ENCODE measurements at regions not wholly inside any gene's neighbourhood (a gene's known extent, or its start where the extent isn't known, plus 50 kb on each side); places are given as distances from the start of the nearest gene placed in this dataset.

DNA sequence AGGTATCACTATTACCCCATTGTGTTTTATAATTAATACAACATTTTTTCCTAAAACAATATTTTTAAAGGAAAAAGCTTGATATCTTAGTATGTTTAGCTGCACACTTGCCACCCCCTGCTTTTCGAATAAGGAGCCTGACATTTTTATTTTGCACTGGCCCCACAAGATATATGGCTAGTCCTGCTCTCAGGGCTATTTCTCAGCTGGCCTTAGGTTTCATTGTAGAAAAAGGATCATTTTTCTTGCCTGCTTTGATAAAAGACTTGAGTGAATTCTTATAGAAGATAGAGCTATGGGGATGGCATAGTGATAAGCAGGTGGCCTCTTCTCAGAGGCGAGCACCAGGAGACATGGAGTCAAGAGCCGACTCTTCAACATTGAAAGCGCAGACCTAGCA, 167.0 kb downstream of the FAM78B start:
- DNase-seq: no peak
- Histone ChIP-seq H3K4me1 (peaks cover 7% of the 10 kb centered on the region; the same call in 1 of the 2 replicates), H3K9me3 (no peaks in the 10 kb centered on the region), H3K4me3 (ENCODE audit: low read depth, low read length) (no peak overlapping the region), H3K36me3 (no peaks in the 10 kb centered on the region), H3K27me3 (no peaks in the 10 kb centered on the region)
- TF ChIP-seq, protein P1, sequence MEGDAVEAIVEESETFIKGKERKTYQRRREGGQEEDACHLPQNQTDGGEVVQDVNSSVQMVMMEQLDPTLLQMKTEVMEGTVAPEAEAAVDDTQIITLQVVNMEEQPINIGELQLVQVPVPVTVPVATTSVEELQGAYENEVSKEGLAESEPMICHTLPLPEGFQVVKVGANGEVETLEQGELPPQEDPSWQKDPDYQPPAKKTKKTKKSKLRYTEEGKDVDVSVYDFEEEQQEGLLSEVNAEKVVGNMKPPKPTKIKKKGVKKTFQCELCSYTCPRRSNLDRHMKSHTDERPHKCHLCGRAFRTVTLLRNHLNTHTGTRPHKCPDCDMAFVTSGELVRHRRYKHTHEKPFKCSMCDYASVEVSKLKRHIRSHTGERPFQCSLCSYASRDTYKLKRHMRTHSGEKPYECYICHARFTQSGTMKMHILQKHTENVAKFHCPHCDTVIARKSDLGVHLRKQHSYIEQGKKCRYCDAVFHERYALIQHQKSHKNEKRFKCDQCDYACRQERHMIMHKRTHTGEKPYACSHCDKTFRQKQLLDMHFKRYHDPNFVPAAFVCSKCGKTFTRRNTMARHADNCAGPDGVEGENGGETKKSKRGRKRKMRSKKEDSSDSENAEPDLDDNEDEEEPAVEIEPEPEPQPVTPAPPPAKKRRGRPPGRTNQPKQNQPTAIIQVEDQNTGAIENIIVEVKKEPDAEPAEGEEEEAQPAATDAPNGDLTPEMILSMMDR (IDR thresholded peaks at IDR 0.05; ENCODE audit: low read depth, low read length): no peak

DNA sequence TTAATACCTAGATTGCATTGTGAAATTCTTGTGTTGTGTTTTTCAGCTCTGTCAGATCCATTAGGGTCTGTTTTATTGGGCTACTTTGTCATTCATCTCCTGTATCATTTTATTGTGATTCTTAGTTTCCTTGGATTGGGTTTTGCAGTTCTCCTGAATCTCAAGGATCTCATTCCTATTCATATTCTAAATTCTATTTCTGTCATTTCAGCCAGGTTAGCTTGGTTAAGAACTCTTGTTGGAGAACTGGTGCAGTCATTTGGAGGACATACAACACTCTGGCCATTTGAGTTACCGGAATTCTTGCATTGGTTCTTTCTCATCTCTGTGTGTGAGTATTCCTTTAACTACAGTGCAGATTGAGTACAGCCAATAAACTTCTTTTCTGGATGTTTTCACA, 159.6 kb downstream of the FAM78B start:
- DNase-seq: no peak
- TF ChIP-seq, protein P1 (IDR thresholded peaks at IDR 0.05; ENCODE audit: low read depth, low read length): no peak
- H3K36me3 ChIP-seq: no peaks in the 10 kb centered on the region

DNA sequence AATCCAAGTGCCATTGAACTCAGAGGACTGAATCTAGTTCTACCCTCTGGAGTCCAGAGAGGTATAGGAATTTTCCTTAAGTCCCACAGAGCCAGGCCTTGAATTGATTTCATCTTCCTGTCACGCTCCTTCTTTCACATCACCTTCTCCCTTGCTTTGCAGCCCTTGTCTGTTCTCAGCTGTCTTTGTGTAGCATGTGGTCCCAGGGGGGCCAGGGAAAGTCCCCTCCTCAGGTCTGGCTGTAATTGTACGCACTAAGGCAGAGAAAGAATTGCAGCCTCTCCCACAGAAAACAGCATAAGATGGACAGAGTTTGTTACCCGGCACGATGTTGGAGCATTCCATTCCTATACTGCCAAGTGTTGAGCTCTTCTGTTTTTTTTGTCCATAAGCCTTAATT, 153.6 kb downstream of the FAM78B start:
- Histone ChIP-seq H3K4me3 (ENCODE audit: low read depth, low read length) (no peak overlapping the region), H3K9me3 (no peaks in the 10 kb centered on the region; the same call in 1 of the 2 replicates), H3K36me3 (no peaks in the 10 kb centered on the region), H3K27me3 (no peaks in the 10 kb centered on the region), H3K4me1 (no peaks in the 10 kb centered on the region)
- no peak for DNase-seq
- TF ChIP-seq, protein P1 (IDR thresholded peaks at IDR 0.05; ENCODE audit: low read depth, low read length): no peak

More for the DNA sequence above, 159.6 kb downstream of the FAM78B start:
- no peaks in the 10 kb centered on the region for H3K4me1 ChIP-seq
- H3K27me3 ChIP-seq: no peaks in the 10 kb centered on the region
- no peak overlapping the region for H3K4me3 ChIP-seq (ENCODE audit: low read depth, low read length)
- H3K9me3 ChIP-seq: no peaks in the 10 kb centered on the region; the same call in 1 of the 2 replicates

DNA sequence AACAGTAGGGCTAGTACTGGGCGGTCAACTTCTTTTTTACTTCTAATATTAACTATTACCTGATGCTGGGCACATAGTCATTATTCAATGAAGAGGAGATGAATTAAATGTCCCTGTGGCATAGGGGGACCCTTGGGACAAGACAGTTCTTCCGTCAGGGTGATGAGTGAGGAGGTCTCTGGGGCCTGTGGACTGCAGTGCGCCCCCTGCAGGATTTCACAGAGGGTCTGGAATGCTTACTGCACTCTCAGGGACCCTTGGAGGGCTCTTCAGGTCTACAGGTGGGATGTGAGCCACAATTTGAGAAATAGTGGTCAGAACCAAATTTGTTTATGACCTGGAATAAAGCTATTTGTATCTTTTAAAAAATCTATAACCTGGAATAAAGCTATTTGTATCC, 149.4 kb downstream of the FAM78B start:
- Histone ChIP-seq H3K27me3 (no peaks in the 10 kb centered on the region), H3K36me3 (no peaks in the 10 kb centered on the region), H3K4me3 (ENCODE audit: low read depth, low read length) (no peak overlapping the region), H3K4me1 (no peaks in the 10 kb centered on the region), H3K9me3 (no peaks in the 10 kb centered on the region)
- TF ChIP-seq, protein P1 (IDR thresholded peaks at IDR 0.05; ENCODE audit: low read depth, low read length): peak; percentile 43
- DNase-seq: no peak

All from BE2C (cell line).